ENCODE measurements at regions not wholly inside any gene's neighbourhood (a gene's known extent, or its start where the extent isn't known, plus 50 kb on each side); places are given as distances from the start of the nearest gene placed in this dataset.

DNA sequence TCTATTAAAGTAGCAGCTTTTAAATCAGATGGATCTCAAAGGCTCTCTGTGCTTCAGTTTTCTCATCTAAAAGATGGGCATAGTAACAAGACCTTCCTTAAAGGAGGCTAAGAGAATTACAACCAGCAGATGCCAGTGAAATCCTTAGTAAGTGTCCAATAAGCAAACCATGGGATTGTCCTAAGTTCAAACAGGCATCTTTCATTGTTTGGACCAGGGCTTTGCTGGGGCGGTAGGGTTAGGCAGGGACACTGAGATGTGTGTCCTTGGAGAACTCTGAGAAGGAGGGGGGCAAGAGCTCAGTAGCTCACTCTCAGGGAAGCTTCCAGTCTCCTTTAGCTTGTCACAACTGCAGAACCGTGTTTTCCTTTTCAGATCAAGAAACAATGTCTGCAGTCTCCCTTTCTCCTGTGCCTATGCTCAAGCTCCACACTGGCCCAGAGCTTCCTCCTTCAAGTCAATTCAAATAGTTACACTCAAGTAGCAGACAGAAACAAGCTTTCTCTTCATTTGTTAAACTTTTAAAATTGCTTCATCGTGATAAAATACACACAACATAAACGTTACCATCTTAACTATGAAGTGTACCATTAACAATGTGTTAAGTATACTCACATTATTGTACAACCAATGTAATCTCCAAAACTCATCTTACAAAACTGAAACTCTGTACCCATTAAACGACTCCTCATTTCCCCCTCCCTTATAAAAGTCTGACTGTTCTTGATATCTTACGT, 216.2 kb downstream of the PIK3R1 start:
- TF ChIP-seq ZFX (IDR thresholded peaks at IDR 0.05; ENCODE audit: borderline replicate concordance), result no peak
- TF ChIP-seq, protein P1, sequence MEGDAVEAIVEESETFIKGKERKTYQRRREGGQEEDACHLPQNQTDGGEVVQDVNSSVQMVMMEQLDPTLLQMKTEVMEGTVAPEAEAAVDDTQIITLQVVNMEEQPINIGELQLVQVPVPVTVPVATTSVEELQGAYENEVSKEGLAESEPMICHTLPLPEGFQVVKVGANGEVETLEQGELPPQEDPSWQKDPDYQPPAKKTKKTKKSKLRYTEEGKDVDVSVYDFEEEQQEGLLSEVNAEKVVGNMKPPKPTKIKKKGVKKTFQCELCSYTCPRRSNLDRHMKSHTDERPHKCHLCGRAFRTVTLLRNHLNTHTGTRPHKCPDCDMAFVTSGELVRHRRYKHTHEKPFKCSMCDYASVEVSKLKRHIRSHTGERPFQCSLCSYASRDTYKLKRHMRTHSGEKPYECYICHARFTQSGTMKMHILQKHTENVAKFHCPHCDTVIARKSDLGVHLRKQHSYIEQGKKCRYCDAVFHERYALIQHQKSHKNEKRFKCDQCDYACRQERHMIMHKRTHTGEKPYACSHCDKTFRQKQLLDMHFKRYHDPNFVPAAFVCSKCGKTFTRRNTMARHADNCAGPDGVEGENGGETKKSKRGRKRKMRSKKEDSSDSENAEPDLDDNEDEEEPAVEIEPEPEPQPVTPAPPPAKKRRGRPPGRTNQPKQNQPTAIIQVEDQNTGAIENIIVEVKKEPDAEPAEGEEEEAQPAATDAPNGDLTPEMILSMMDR (IDR thresholded peaks at IDR 0.05), result no peak
- H3K27ac ChIP-seq, result no peak overlapping the region

DNA sequence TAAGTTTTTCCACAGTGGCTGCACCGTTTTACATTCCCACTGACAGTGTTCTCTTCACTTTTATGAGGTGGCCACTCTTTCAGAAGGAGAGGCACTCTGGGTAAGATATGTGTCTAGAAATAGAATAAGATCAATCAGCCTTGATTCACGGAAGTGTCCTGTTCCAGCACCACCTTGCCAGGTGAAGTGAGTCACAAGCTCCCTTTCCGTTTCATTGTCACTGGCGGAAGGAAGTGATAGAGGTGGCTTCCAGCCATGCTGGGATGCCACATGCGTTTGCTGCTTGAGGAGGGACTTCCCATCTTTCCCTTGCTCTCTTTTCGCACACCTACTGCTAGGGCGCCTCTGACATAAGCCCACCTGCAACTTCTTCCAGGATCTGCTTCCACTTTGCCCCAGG, 217.1 kb downstream of the PIK3R1 start:
- no peak overlapping the region for H3K27ac ChIP-seq
- no peak for TF ChIP-seq ZFX (IDR thresholded peaks at IDR 0.05; ENCODE audit: borderline replicate concordance)
- TF ChIP-seq, protein P1 (IDR thresholded peaks at IDR 0.05), result no peak

DNA sequence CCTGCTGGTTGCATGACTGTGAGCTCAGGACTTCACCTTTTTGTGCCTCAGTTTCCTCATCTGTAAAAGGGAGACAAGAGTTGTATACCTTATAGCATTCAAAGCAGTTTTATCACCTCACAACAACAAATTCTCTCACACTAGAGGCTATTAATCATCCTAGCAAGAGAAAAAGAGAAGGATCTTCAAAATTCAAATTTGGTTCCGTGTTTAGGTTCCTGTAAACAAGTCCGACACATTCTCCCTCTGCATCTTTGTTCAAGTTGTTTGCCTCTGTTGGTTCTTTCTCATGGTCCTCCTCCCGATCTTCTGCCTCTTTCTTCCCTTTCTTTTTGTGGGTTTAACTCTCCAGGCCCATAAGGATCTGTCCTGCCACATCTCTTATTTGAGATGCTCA, 218.0 kb downstream of the PIK3R1 start:
- no peak overlapping the region for H3K27ac ChIP-seq
- TF ChIP-seq ZFX (IDR thresholded peaks at IDR 0.05; ENCODE audit: borderline replicate concordance), result no peak
- TF ChIP-seq, protein P1 (IDR thresholded peaks at IDR 0.05), result no peak

DNA sequence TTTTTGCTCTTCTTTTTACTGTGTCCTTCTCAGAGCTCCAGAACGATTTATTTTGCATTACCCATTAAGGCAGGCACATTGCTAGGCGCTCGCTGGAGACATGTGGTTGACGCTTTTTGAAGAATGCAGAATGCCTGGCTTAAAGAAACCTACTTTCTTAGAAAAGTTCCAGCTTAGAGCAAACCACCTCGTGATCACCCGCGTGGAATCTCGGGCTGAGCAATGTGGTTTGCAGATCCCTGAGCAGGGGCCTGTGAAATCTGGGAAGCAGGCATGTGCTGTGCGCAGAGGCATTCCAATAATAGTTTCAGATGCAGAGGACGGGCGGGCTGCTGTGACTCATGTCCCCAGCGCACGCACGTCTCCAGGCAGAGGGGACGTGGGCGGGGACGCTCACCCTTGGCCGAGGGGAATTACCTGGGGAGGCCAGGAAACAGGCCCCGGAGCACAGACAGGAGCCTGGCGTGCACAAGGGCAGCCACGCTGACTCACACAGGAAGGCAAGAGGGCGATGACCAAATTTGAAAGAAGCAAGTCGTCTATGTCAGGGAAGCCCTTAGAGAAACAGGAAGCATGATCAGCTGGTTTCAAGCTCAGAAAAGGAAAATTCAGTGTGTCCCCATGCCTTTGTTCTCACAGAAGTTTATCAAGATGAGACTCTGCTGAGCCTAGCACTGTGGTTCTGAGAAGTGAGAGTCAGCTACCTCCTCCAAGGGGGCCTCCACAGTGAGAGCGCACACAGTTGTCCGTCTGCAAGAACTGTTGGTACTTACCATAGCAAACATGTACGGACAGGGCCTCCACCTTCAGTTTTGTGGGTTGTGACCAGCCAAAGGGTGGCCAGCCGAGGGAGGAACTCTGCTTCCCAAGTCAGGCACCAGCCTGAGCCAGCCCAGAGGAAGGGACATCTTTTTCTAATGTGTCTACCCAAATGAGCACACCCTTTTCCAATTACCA, 218.6 kb downstream of the PIK3R1 start:
- no peak overlapping the region for H3K27ac ChIP-seq
- TF ChIP-seq, protein P1 (IDR thresholded peaks at IDR 0.05), result no peak
- no peak for TF ChIP-seq ZFX (IDR thresholded peaks at IDR 0.05; ENCODE audit: borderline replicate concordance)

DNA sequence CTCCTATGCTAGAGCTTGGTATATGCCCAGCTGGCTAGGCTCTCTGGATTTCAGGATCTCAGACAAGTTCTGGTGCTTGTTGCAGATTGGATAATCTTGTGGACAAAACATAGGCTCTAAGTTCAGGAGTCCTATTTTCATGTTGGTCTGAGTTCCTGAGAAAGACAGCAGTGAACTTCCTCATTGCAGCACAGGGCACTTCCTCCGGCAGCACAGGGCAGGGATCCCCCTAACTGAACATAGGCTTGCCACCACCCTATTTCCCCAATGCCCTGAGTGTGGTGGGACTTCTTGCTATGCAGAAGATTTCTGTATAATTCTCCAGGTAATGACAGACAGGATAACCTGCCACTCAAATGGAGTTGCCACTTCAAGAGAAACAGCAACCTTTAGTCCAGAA, 220.1 kb downstream of the PIK3R1 start:
- no peak overlapping the region for H3K27ac ChIP-seq

DNA sequence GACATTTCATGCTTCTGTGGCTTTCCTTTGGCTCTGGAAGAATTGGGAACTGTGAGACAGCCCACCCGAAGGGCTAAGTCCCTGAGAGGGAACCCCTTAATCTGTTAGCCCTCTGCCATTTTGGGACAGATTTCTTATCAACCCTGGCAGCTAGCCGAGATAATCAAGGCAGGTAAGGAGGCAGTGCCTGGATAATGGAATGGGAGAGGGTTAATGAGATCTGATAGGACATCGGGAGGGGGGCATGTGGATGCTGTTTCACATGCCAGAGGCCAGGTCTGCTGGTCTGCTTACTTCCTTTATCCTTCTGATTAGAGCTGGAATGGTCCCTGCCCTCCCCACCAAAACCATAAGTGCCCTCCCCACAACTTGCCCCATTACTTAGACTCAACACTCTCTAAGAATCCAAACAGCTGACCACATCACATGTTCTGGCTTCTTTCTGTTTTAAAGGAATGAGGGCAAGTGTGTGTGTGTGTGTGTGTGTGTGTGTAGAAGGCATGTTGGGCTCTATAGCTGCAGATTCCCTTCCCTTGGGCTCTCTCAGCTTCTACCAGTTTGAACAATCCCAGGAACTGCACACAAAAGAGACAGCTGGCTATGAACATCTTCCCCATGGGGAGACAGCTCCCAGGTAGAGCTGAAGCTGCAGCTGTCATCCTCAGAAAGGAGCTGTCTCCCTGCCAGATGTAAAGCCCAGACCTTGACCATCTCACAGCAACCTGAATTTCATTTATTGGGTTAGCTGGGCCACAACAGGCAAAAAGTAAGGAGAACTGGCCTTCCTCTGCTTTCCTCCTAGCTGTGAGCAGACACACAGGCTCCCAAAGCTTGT, 221.3 kb downstream of the PIK3R1 start:
- TF ChIP-seq ZFX (IDR thresholded peaks at IDR 0.05; ENCODE audit: borderline replicate concordance), result no peak
- TF ChIP-seq, protein P1 (IDR thresholded peaks at IDR 0.05), result no peak
- H3K27ac ChIP-seq, result no peak overlapping the region

More for the DNA sequence above, 220.1 kb downstream of the PIK3R1 start:
- no peak for TF ChIP-seq ZFX (IDR thresholded peaks at IDR 0.05; ENCODE audit: borderline replicate concordance)
- TF ChIP-seq, protein P1 (IDR thresholded peaks at IDR 0.05), result no peak
